Upper lobe of left lung (tissue), 6 donors: ENCODE measurements at regions not wholly inside any gene's neighbourhood (a gene's known extent, or its start where the extent isn't known, plus 50 kb on each side); places are given as distances from the start of the nearest gene placed in this dataset.
A peak's percentile ranks its signal among the peaks of the same experiment; 100 is the strongest.
"Not testable (repeated sequence)": the region's sequence is repeated elsewhere in the genome, so short reads cannot be mapped to it uniquely, and the experiment has no call there.

ENCODE experiments used
- ATAC-seq, 2 donors: fragments of 200-7000 bp; cut with Tn5 transposase; one replicate each; pipeline ENCODE4 v1.9.1; 2022; ENCODE audit warnings: mild to moderate bottlenecking in 2 of 2, moderate library complexity in 2 of 2; ENCODE audit not compliant: low FRiP score in 2 of 2
- DNase-seq, 2 donors: peaks; one replicate each; pipeline ENCODE4 v3.0.0-alpha.2; 2019 to 2020
- H3K27ac ChIP-seq, 4 donors: fragments of 200-600 bp; sonication (generic); one replicate each; pipeline ENCODE4 v1.5.1; 2016 to 2019
- H3K27me3 ChIP-seq, 4 donors: fragments of 200-600 bp; sonication (generic); one replicate each; pipeline ENCODE4 v1.5.1; 2017 to 2019
- H3K36me3 ChIP-seq, 4 donors: fragments of 200-600 bp; sonication (generic); one replicate each; pipeline ENCODE4 v1.5.1; 2016 to 2019
- H3K4me1 ChIP-seq, 4 donors: fragments of 200-600 bp; sonication (generic); one replicate each; pipeline ENCODE4 v1.5.1; 2018 to 2019
- H3K4me3 ChIP-seq, 4 donors: fragments of 200-600 bp; sonication (generic); one replicate each; pipeline ENCODE4 v1.5.1; 2017 to 2019; ENCODE audit warnings: mild to moderate bottlenecking in 2 of 4, moderate library complexity in 1 of 4
- H3K9me3 ChIP-seq, 4 donors: fragments of 200-600 bp; sonication (generic); one replicate each; pipeline ENCODE4 v1.5.1; 2018 to 2019
- EP300 ChIP-seq, 4 donors: sonication (generic); formaldehyde crosslinking; IDR thresholded peaks; one replicate each; pipeline ENCODE4 v1.5.1; 2017; ENCODE audit warnings: antibody characterized with exemption in 4 of 4, control low read depth in 2 of 4
- POLR2A ChIP-seq, 4 donors: fragments of 450-650 bp; IDR thresholded peaks; one replicate each; pipeline ENCODE4 v1.5.1; 2016 to 2017; ENCODE audit warnings: antibody characterized with exemption in 4 of 4, mild to moderate bottlenecking in 2 of 4
- POLR2AphosphoS5 ChIP-seq, 2 donors: sonication (generic); formaldehyde crosslinking; IDR thresholded peaks; one replicate each; pipeline ENCODE4 v1.5.1; 2017; ENCODE audit warnings: antibody characterized with exemption in 2 of 2
- WGBS, 2 donors: methylation state at CpG; one replicate each; pipeline ENCODE4 v1.1.5; 2017 to 2018; 5-methylcytosine and 5-hydroxymethylcytosine counted together
- TF ChIP-seq, protein P1 (sequence below), 6 experiments: fragments of 450-650 bp in 4 of 6; fragments of 200-600 bp in 2 of 6; sonication (generic) in 2 of 6; IDR thresholded peaks; one replicate each; pipeline ENCODE4 v1.5.1; 2016 to 2019; ENCODE audit warnings: antibody characterized with exemption in 6 of 6
- donor health status: DM: no; HTN: no; CAD: no; lungs with moderate emphysema.
- donor health status: DM: no; HTN: yes; CAD: no; lungs with severe emphysema.

DNA sequence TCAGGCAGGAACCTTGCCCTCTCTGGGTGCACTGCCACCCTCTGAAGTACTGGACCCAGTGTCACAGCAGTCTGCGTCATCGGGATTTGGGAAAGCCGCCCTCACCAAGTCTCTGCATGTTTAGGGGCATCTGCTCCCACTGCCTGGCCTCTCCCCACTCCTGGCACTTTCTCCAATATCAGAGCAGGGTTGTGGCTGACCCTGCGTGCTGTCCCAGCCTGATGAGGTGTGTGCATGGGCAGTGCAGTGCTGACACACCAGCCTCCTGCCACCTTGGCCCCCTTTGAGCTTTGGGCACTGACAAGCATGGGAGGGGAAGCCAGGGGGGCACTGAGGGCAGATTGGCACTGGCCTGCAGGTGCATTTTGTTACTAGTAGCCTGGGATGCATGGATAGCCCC is 652.5 kb downstream of the GABRG1 start:
- no peaks in the 10 kb centered on the region for H3K4me1 ChIP-seq
- H3K27ac ChIP-seq: no peak overlapping the region
- DNase-seq: no peak

DNA sequence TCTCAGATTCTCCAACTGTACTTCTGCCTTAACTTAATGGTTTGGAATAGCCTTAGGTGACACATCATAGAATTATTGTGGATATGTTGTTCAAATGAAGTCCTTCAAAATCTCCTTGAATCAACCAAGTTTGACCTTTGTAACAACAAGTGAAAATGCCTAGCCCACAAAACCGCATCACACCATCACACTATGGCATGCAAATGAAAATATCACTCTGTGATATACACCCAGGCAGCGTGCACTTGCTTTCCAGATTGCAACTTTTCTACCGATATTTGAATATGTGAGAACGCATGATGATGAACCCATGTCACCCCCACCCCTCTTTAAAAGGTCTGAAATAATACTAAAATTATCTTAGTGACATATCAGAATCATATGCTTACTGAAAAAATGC is 656.7 kb downstream of the GABRG1 start:
- 87 to 92% methylated on average over 4 of the region's 4 CpGs for WGBS, 2 donors
- H3K36me3 ChIP-seq: no peaks in the 10 kb centered on the region
- no peaks in the 10 kb centered on the region for H3K4me1 ChIP-seq
- ATAC-seq: no peak
- TF ChIP-seq, protein P1, sequence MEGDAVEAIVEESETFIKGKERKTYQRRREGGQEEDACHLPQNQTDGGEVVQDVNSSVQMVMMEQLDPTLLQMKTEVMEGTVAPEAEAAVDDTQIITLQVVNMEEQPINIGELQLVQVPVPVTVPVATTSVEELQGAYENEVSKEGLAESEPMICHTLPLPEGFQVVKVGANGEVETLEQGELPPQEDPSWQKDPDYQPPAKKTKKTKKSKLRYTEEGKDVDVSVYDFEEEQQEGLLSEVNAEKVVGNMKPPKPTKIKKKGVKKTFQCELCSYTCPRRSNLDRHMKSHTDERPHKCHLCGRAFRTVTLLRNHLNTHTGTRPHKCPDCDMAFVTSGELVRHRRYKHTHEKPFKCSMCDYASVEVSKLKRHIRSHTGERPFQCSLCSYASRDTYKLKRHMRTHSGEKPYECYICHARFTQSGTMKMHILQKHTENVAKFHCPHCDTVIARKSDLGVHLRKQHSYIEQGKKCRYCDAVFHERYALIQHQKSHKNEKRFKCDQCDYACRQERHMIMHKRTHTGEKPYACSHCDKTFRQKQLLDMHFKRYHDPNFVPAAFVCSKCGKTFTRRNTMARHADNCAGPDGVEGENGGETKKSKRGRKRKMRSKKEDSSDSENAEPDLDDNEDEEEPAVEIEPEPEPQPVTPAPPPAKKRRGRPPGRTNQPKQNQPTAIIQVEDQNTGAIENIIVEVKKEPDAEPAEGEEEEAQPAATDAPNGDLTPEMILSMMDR (IDR thresholded peaks at IDR 0.05): no peak
- TF ChIP-seq EP300 (IDR thresholded peaks at IDR 0.05) (no peak), POLR2A (IDR thresholded peaks at IDR 0.05) (no peak), POLR2AphosphoS5 (IDR thresholded peaks at IDR 0.05) (no peak)
- H3K27ac ChIP-seq: no peak overlapping the region
- H3K9me3 ChIP-seq: peaks cover 0 to 5% (median 0%) of the 10 kb centered on the region in 4 donors
- no peaks in the 10 kb centered on the region for H3K27me3 ChIP-seq
- DNase-seq: no peak
- no peak overlapping the region for H3K4me3 ChIP-seq

More for the DNA sequence above, 652.5 kb downstream of the GABRG1 start:
- Histone ChIP-seq H3K36me3 (no peaks in the 10 kb centered on the region), H3K4me3 (no peak overlapping the region), H3K27me3 (no peaks in the 10 kb centered on the region), H3K9me3 (peaks cover 0 to 5% (median 0%) of the 10 kb centered on the region in 4 donors)
- no peak for TF ChIP-seq EP300 (IDR thresholded peaks at IDR 0.05)
- no peak for TF ChIP-seq POLR2A (IDR thresholded peaks at IDR 0.05)
- TF ChIP-seq POLR2AphosphoS5 (IDR thresholded peaks at IDR 0.05): no peak
- TF ChIP-seq, protein P1 (IDR thresholded peaks at IDR 0.05): no peak
- ATAC-seq: no peak
- 95% methylated on average over 4 of the region's 4 CpGs; no CpG with 5 or more reads in 1 of the 2 donors for WGBS, 2 donors

DNA sequence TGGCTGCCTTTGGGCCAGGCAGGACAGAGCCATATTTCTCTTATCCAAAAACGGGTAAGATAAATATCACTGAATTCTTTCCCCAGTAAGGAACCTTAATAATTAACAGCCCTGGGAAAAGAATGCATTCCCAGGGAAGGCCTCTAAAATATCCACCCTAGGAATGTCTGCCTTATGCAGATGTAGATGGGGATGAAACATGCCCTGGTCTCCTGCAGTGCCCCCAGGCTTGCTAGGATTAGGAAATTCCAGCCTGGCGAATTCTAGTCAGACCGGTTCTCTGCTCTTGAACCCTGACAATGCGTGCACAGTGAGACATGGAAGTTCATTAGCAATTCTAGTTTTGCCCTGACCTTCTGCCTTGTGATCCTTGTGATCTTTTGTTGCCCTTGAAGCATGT is 663.7 kb downstream of the GABRG1 start:
- not testable (repeated sequence) for DNase-seq, H3K4me1 ChIP-seq, H3K27ac ChIP-seq, H3K9me3 ChIP-seq, H3K4me3 ChIP-seq, ATAC-seq, H3K27me3 ChIP-seq, H3K36me3 ChIP-seq
- 78 to 85% methylated on average over 4 of the region's 4 CpGs for WGBS, 2 donors

DNA sequence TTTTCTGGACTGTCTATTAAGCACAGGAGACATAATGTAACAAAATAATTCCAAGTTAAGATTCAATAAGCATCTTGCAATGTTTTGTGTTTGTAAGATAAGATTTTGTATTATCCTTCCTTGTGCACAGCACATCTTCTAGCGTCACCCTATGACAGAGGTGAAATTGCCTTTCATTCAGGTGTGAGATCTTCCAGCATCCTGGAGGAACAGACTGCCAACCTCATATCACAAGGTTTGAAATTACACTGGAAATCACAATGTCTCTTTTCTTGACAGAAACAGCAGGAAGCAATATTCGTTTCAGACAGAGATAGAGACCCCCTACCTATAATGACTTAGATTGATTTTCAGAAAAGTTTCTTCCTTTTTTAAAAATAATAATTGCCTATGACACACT is 668.6 kb downstream of the GABRG1 start:
- Histone ChIP-seq H3K4me1 (no peaks in the 10 kb centered on the region), H3K4me3 (no peak overlapping the region), H3K9me3 (no peaks in the 10 kb centered on the region), H3K36me3 (no peaks in the 10 kb centered on the region), H3K27me3 (no peaks in the 10 kb centered on the region), H3K27ac (no peak overlapping the region)
- TF ChIP-seq EP300 (IDR thresholded peaks at IDR 0.05) (no peak), POLR2AphosphoS5 (IDR thresholded peaks at IDR 0.05) (no peak), POLR2A (IDR thresholded peaks at IDR 0.05) (no peak)
- TF ChIP-seq, protein P1 (IDR thresholded peaks at IDR 0.05): no peak
- no peak for ATAC-seq
- no peak for DNase-seq
- WGBS, 2 donors: 66 to 69% methylated on average over 2 of the region's 2 CpGs

DNA sequence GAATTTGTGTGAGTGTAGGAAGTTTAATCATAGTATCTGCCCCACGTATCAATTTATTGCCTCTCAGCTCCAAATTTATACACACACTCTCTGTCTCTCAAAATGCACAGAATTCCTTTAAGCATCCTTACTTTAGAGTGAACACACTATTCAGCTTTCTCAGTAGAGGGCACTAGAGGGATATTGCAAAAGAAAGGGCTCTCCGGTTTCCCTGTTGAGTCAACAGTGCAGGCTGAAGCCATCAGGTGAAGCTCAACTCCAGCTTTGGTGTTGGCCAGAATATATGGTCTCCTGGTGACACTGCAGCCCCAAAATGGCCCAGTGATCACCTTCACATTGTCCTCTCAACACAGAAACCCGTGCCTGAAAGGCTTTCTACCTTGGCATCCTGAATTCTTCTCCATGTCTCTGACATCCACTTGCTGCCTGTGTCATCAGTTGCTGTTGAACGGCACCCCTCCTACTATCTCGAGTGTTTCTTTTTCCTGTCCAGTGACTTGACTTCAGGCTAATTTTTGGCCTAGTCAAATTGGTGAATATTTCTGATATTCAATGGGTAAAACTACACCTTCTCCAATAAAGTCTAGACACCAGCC is 670.5 kb downstream of the GABRG1 start:
- Histone ChIP-seq H3K9me3 (no peaks in the 10 kb centered on the region), H3K4me1 (no peaks in the 10 kb centered on the region), H3K4me3 (no peak overlapping the region), H3K27ac (no peak overlapping the region), H3K36me3 (no peaks in the 10 kb centered on the region), H3K27me3 (no peaks in the 10 kb centered on the region)
- TF ChIP-seq, protein P1 (IDR thresholded peaks at IDR 0.05): peak in 4 of 6 experiments; percentile 11 to 38 (median 30)
- no peak for TF ChIP-seq POLR2AphosphoS5 (IDR thresholded peaks at IDR 0.05)
- DNase-seq (no peak), ATAC-seq (peak; percentile 53 to 62)
- 28% methylated on average over 5 of the region's 5 CpGs for WGBS, 2 donors
